GM12864 (cell line): ENCODE measurements at regions not wholly inside any gene's neighbourhood (a gene's known extent, or its start where the extent isn't known, plus 50 kb on each side); places are given as distances from the start of the nearest gene placed in this dataset.

Experiments used
- DNase-seq: peaks from one replicate; pipeline ENCODE4 v3.0.0-alpha.2; 2011; ENCODE audit warnings: low read depth
- H3K4me3 ChIP-seq: 2 replicates; pipeline ENCODE4 v1.5.1; 2011; ENCODE audit warnings: mild to moderate bottlenecking, low read depth, low read length, control low read depth
- CTCF ChIP-seq: IDR thresholded peaks from 2 replicates; pipeline ENCODE4 v1.5.1; 2011; ENCODE audit warnings: low read depth, mild to moderate bottlenecking, moderate library complexity, low read length, control low read depth, inconsistent platforms; ENCODE audit errors: missing control alignments

GRCh38 chr7:115101199-115101598 is 179.3 kb downstream of the MDFIC start:
- no peak for DNase-seq
- no peak overlapping the region for H3K4me3 ChIP-seq
- no peak for TF ChIP-seq CTCF

GRCh38 chr7:115099906-115100305 is 178.0 kb downstream of the MDFIC start:
- no peak for DNase-seq
- TF ChIP-seq CTCF: no peak

DNA sequence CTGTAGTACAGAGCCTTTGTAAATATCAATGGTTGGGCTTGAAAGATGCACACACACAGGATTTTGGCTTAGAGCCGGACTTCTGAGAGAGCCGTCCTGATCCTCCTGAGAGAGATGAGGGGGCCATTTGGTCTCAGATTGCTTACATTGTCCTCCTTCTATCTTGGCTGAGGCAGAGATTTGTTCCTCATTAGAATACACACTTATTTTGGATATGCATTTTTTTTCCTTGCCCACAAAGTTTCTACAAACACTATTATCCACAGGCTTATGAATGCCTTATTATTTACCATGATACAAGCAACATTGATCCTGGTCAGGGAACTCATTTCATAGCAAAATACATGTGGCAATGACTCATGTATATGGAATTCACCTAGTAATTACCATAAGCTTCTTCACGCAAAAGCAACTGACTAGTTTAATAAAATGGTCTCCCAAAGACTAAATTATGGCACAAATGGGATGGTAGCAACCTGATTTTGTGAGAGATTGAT is 175.3 kb downstream of the MDFIC start:
- no peak overlapping the region for H3K4me3 ChIP-seq
- no peak for DNase-seq
- TF ChIP-seq CTCF: no peak

More at GRCh38 chr7:115099906-115100305, 178.0 kb downstream of the MDFIC start:
- H3K4me3 ChIP-seq: no peak overlapping the region

DNA sequence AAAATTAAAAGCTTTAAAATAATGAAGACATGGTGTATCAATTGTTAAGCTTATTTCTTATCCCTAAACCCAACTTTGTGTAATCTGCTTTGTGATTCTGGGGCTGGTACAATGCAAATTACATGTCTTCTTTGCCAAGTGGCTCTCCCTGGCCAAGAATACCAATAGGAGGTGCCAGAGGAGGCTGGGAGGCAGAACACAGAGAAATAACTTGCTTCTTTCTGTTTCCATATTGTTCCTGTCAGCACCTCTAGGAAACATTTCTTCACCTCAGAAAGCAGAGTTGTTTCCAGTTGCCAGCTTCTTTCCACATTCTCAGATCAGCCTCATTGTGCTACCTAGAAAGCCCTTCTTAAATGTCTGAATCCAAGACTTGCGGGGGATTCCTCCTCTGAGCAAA is 174.4 kb downstream of the MDFIC start:
- DNase-seq: no peak
- TF ChIP-seq CTCF: no peak

DNA sequence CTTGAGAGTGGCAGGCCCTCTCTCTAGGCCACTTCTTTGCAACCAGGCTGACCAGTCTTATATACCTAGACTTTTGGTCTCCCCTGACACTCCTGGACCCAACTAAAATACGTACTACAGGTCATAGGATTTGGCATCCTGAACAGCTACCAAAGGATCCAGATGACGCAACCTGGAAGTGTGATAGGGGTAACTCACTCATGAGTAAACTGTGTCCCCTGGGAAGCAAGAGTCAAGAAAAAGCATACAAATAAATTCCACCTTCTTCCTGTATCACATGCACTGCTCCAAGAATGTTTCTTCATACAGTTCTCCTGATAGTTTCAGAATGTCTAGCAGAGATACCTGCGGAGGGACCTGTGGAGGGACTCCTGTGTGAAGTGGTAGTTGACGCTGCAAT is 172.3 kb downstream of the MDFIC start:
- H3K4me3 ChIP-seq: no peak overlapping the region
- no peak for DNase-seq
- TF ChIP-seq CTCF: no peak

More for the DNA sequence above, 174.4 kb downstream of the MDFIC start:
- H3K4me3 ChIP-seq: no peak overlapping the region

DNA sequence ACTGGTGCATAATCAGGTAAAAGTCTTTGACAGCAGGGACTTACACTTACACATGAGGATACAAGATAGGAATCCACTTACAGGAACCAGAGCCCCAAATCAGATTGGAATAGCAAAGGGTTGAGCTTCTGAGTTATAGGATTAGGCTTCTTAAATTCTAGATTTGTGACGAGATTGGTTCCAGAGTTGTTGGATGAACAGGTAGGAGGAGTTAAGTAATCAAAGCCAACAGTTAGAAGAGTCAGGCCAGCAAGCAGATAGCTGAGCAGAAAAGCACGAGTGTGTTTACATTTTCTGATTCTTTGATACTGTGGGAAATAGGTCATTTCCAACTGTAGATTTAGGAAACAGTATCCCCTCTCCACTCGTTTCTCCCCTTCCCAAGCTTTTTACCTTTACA is 167.0 kb downstream of the MDFIC start:
- no peak for TF ChIP-seq CTCF
- H3K4me3 ChIP-seq: no peak overlapping the region
- DNase-seq: no peak

DNA sequence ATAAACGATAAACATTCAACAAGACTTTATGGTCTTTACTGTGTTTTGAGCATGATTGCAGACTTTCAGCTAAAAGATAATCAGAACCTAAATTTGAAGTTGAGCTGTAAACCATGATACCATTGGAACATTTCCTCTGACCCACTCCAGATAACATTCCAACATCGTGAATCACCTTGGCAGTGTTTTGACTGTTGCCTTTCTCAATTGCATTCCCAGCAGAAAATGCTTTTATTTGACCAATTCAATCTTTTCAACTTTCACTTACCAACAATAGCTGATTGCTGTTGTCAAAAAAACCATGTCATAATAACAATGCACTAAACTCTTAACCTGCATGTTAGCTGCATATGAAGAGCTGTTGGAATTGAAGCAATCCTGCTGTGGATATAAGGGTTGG is 165.5 kb downstream of the MDFIC start:
- no peak overlapping the region for H3K4me3 ChIP-seq
- no peak for DNase-seq
- TF ChIP-seq CTCF: no peak
